H9 (cell line): ENCODE measurements at regions not wholly inside any gene's neighbourhood (a gene's known extent, or its start where the extent isn't known, plus 50 kb on each side); places are given as distances from the start of the nearest gene placed in this dataset.

Experiments used
- DNase-seq: peaks from one replicate; pipeline ENCODE4 v3.0.0-alpha.2; 2017
- H2AFZ ChIP-seq: one replicate; pipeline ENCODE4 v1.6.1; 2013; ENCODE audit warnings: mild to moderate bottlenecking, low read length, control low read depth, moderate library complexity
- H2AK5ac ChIP-seq: 2 replicates; pipeline ENCODE4 v1.6.1; 2013; ENCODE audit warnings: low read length, control low read depth, mixed read lengths; ENCODE audit not compliant: insufficient read length
- H2BK120ac ChIP-seq: one replicate; pipeline ENCODE4 v1.6.1; 2013; ENCODE audit warnings: low read depth, mild to moderate bottlenecking, low read length, control low read depth, inconsistent platforms; ENCODE audit not compliant: poor library complexity, severe bottlenecking
- H2BK12ac ChIP-seq: 2 replicates; pipeline ENCODE4 v1.6.1; 2013; ENCODE audit warnings: low read length, control low read depth, mixed read lengths, low read depth; ENCODE audit not compliant: insufficient read length
- H2BK15ac ChIP-seq: 2 replicates; pipeline ENCODE4 v1.6.1; 2013; ENCODE audit warnings: low read depth, low read length, control low read depth
- H2BK20ac ChIP-seq: one replicate; pipeline ENCODE4 v1.6.1; 2013; ENCODE audit warnings: low read depth, mild to moderate bottlenecking, low read length, control low read depth, inconsistent platforms; ENCODE audit not compliant: poor library complexity, severe bottlenecking
- H2BK5ac ChIP-seq: 2 replicates; pipeline ENCODE4 v1.6.1; 2013; ENCODE audit warnings: low read length, control low read depth, mixed read lengths; ENCODE audit not compliant: insufficient read length
- H3K14ac ChIP-seq: 2 replicates; pipeline ENCODE4 v1.6.1; 2013; ENCODE audit warnings: low read length, control low read depth; ENCODE audit not compliant: insufficient read depth
- H3K18ac ChIP-seq: 2 replicates; pipeline ENCODE4 v1.6.1; 2013; ENCODE audit warnings: low read depth, mild to moderate bottlenecking, mixed read lengths, low read length, control low read depth; ENCODE audit not compliant: insufficient read length
- H3K23ac ChIP-seq: 2 replicates; pipeline ENCODE4 v1.6.1; 2013; ENCODE audit warnings: low read length, control low read depth, mixed read lengths, low read depth; ENCODE audit not compliant: insufficient read length
- H3K23me2 ChIP-seq: 2 replicates; pipeline ENCODE4 v1.6.1; 2013; ENCODE audit warnings: low read depth, mild to moderate bottlenecking, mixed read lengths, low read length, control low read depth; ENCODE audit not compliant: insufficient read length, poor library complexity, severe bottlenecking
- H3K27ac ChIP-seq: 2 replicates; pipeline ENCODE4 v1.5.1; 2013; ENCODE audit warnings: low read length, control low read depth, mixed read lengths, low read depth; ENCODE audit not compliant: insufficient read length
- H3K27me3 ChIP-seq: 2 replicates; pipeline ENCODE4 v1.6.1; 2013; ENCODE audit warnings: low read length, control low read depth, inconsistent platforms; ENCODE audit not compliant: insufficient read depth
- H3K4ac ChIP-seq: 2 replicates; pipeline ENCODE4 v1.6.1; 2013; ENCODE audit warnings: low read depth, mild to moderate bottlenecking, control low read depth, inconsistent platforms, low read length, moderate library complexity
- H3K4me1 ChIP-seq: 2 replicates; pipeline ENCODE4 v1.6.1; 2013; ENCODE audit warnings: low read length, control low read depth, inconsistent platforms; ENCODE audit not compliant: insufficient read depth
- H3K4me2 ChIP-seq: 2 replicates; pipeline ENCODE4 v1.6.1; 2013; ENCODE audit warnings: low read length, control low read depth, mixed read lengths; ENCODE audit not compliant: insufficient read length, insufficient read depth
- H3K56ac ChIP-seq: 2 replicates; pipeline ENCODE4 v1.6.1; 2013; ENCODE audit warnings: low read depth, mild to moderate bottlenecking, mixed read lengths, low read length, control low read depth; ENCODE audit not compliant: insufficient read length
- H3K79me1 ChIP-seq: 2 replicates; pipeline ENCODE4 v1.6.1; 2013; ENCODE audit warnings: low read depth, mild to moderate bottlenecking, moderate library complexity, low read length, control low read depth, inconsistent platforms; ENCODE audit not compliant: insufficient read depth, poor library complexity, severe bottlenecking
- H3K79me2 ChIP-seq: 2 replicates; pipeline ENCODE4 v1.6.1; 2013; ENCODE audit warnings: low read length, control low read depth, inconsistent platforms; ENCODE audit not compliant: insufficient read depth
- H3K9ac ChIP-seq: 2 replicates; pipeline ENCODE4 v1.6.1; 2013; ENCODE audit warnings: low read length, control low read depth, mixed read lengths; ENCODE audit not compliant: insufficient read length; ENCODE audit errors: extremely low read depth
- H3K9me3 ChIP-seq: one replicate; pipeline ENCODE4 v1.6.1; 2013; ENCODE audit warnings: low read depth, low read length, inconsistent platforms; ENCODE audit not compliant: control insufficient read depth
- H3T11ph ChIP-seq: one replicate; pipeline ENCODE4 v1.6.1; 2013; ENCODE audit warnings: mild to moderate bottlenecking, low read length, control low read depth, inconsistent platforms
- H4K20me1 ChIP-seq: one replicate; pipeline ENCODE4 v1.6.1; 2013; ENCODE audit not compliant: control insufficient read depth, insufficient read length, insufficient read depth
- H4K5ac ChIP-seq: 2 replicates; pipeline ENCODE4 v1.6.1; 2013; ENCODE audit warnings: low read depth, mild to moderate bottlenecking, mixed read lengths, low read length, control low read depth; ENCODE audit not compliant: insufficient read length
- H4K8ac ChIP-seq: replicated peaks from 2 replicates; pipeline ENCODE4 v1.6.1; 2013; ENCODE audit warnings: low read length, control low read depth, mixed read lengths, low read depth; ENCODE audit not compliant: insufficient read length
- H4K91ac ChIP-seq: 2 replicates; pipeline ENCODE4 v1.6.1; 2013; ENCODE audit warnings: low read depth, mild to moderate bottlenecking, moderate library complexity, mixed read lengths, low read length, control low read depth; ENCODE audit not compliant: insufficient read length
- H3K27ac Mint-ChIP-seq, 3 experiments: 2 replicates in 2 of 3; 3 replicates in 1 of 3; pipeline ENCODE4 v1.8.0; 2020 to 2021; ENCODE audit warnings: mixed read lengths in 3 of 3, mild to moderate bottlenecking in 1 of 3, moderate library complexity in 1 of 3
- H3K27me3 Mint-ChIP-seq: 2 replicates; pipeline ENCODE4 v1.8.0; 2021; ENCODE audit warnings: low read depth, mild to moderate bottlenecking, moderate library complexity, mixed read lengths
- H3K36me3 Mint-ChIP-seq, 3 experiments: 2 replicates in 2 of 3; 3 replicates in 1 of 3; pipeline ENCODE4 v1.8.0; 2020 to 2021; ENCODE audit warnings: low read depth in 3 of 3, mixed read lengths in 3 of 3; ENCODE audit not compliant: insufficient read depth in 1 of 3
- H3K4me1 Mint-ChIP-seq, 2 experiments: 2 replicates each; pipeline ENCODE4 v1.8.0; 2020; ENCODE audit warnings: mixed read lengths in 2 of 2
- H3K4me3 Mint-ChIP-seq, 2 experiments: 2 replicates in 1 of 2; 3 replicates in 1 of 2; pipeline ENCODE4 v1.8.0; 2020 to 2021; ENCODE audit warnings: mild to moderate bottlenecking in 2 of 2, mixed read lengths in 2 of 2, moderate library complexity in 1 of 2
- H3K9me3 Mint-ChIP-seq, 2 experiments: 2 replicates in 1 of 2; 3 replicates in 1 of 2; pipeline ENCODE4 v1.8.0; 2020; ENCODE audit warnings: mild to moderate bottlenecking in 2 of 2, mixed read lengths in 2 of 2, moderate library complexity in 1 of 2
- CTCF ChIP-seq: fragments of 200-600 bp; sonication (generic); conservative IDR thresholded peaks from 3 replicates; pipeline ENCODE4 v1.8.0; 2021; ENCODE audit warnings: antibody characterized with exemption, mild to moderate bottlenecking
- WGBS: extraction: QIAGEN DNeasy Blood & Tissue Kit; methylation state at CpG from one replicate; pipeline ENCODE4 v1.1.7; 2013; ENCODE audit warnings: missing lambda C conversion rate, low lambda C conversion rate, mixed read lengths; ENCODE audit not compliant: insufficient read length; ENCODE audit errors: extremely low coverage; 5-methylcytosine and 5-hydroxymethylcytosine counted together

- peaks cover 4 to 9% of the 10 kb centered on the region in 2 experiments; a peak in 4 of 5 replicates for H3K9me3 Mint-ChIP-seq
- Histone ChIP-seq H3K23me2 (no peaks in the 10 kb centered on the region), H2BK15ac (no peak overlapping the region), H3T11ph (no peak overlapping the region), H3K27me3 (no peaks in the 10 kb centered on the region), H4K91ac (no peak overlapping the region), H3K79me2 (no peaks in the 10 kb centered on the region), H2BK20ac (no peak overlapping the region), H4K5ac (no peak overlapping the region), H3K79me1 (no peaks in the 10 kb centered on the region), H4K8ac (no peak overlapping the region), H2AK5ac (no peak overlapping the region), H2AFZ (no peak overlapping the region), H2BK12ac (no peak overlapping the region), H2BK5ac (no peak overlapping the region), H3K18ac (no peak overlapping the region), H3K4me1 (no peaks in the 10 kb centered on the region; the same call in 1 of the 2 replicates), H2BK120ac (peak overlapping the region; percentile 23), H4K20me1 (no peaks in the 10 kb centered on the region), H3K56ac (no peak overlapping the region), H3K9me3 (no peaks in the 10 kb centered on the region), H3K27ac (no peak overlapping the region), H3K9ac (no peak overlapping the region), H3K4me2 (no peak overlapping the region), H3K14ac (no peak overlapping the region; the same call in 1 of the 2 replicates), H3K4ac (no peak overlapping the region), H3K23ac (no peak overlapping the region)
- no CpG with 5 or more reads among the region's 3 CpGs for WGBS
- H3K27me3 Mint-ChIP-seq = peaks cover 2% of the 10 kb centered on the region; the same call in 1 of the 2 replicates
- peaks cover 0 to 9% (median 5%) of the 10 kb centered on the region in 3 experiments; a peak in 3 of 7 replicates for H3K36me3 Mint-ChIP-seq
- DNase-seq = peak; percentile 74
- H3K4me3 Mint-ChIP-seq = no peak overlapping the region
- peak overlapping the region in 1 of 3 experiments; percentile 87; a peak in 2 of 7 replicates for H3K27ac Mint-ChIP-seq
- peaks cover 0 to 7% of the 10 kb centered on the region in 2 experiments; a peak in 2 of 4 replicates for H3K4me1 Mint-ChIP-seq
- peak; percentile 54; the same call in 2 of the 3 replicates for TF ChIP-seq CTCF
These were observed 97.1 kb upstream of the HS3ST3A1 start for GRCh38 chr17:13698832-13699231.
